ENCODE measurements at regions not wholly inside any gene's neighbourhood (a gene's known extent, or its start where the extent isn't known, plus 50 kb on each side); places are given as distances from the start of the nearest gene placed in this dataset.

DNA sequence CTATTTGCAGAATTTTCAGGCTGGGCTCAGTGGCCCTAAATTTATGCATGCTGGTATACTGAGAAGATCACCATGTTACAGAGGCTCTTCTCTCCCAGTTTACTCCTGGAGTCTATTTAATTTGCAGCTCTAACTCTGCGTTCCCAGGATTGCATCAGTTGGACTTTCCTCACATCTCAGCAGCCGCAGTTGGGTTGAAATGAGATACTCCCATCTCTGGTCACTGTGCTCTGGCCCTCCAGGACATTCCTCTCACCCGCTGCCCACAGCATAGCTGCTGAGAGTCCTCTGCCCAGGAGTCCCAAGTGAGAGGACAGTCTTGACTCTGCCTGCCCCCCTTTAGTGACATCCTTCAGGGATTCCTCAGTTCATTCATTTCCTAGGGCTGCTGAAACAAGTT, 150.9 kb downstream of the LACC1 start:
- TF ChIP-seq, protein P1, sequence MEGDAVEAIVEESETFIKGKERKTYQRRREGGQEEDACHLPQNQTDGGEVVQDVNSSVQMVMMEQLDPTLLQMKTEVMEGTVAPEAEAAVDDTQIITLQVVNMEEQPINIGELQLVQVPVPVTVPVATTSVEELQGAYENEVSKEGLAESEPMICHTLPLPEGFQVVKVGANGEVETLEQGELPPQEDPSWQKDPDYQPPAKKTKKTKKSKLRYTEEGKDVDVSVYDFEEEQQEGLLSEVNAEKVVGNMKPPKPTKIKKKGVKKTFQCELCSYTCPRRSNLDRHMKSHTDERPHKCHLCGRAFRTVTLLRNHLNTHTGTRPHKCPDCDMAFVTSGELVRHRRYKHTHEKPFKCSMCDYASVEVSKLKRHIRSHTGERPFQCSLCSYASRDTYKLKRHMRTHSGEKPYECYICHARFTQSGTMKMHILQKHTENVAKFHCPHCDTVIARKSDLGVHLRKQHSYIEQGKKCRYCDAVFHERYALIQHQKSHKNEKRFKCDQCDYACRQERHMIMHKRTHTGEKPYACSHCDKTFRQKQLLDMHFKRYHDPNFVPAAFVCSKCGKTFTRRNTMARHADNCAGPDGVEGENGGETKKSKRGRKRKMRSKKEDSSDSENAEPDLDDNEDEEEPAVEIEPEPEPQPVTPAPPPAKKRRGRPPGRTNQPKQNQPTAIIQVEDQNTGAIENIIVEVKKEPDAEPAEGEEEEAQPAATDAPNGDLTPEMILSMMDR (conservative IDR thresholded peaks at IDR 0.05; ENCODE audit: low read length) = no peak
- no peak for TF ChIP-seq EZH2phosphoT487 (IDR thresholded peaks at IDR 0.05; ENCODE audit: borderline replicate concordance)
